Natural killer cell (primary cell): ENCODE measurements at regions not wholly inside any gene's neighbourhood (a gene's known extent, or its start where the extent isn't known, plus 50 kb on each side); places are given as distances from the start of the nearest gene placed in this dataset.

ENCODE experiments used
- ATAC-seq, 3 donors: fragments of 150-1000 bp in 2 of 3; fragments of 200-7000 bp in 1 of 3; cut with Tn5 transposase; 1 replicate in 1 of 3; 2 replicates in 2 of 3; pipeline ENCODE4 v1.10.0; 2021; ENCODE audit warnings: mild to moderate bottlenecking in 2 of 3, moderate library complexity in 2 of 3
- DNase-seq, 2 donors: peaks; one replicate each; pipeline versions ENCODE4 v3.0.0 to v3.0.0-alpha.2; 2013 to 2021; ENCODE audit warnings: mixed read lengths in 1 of 2
- H3K27ac ChIP-seq: one replicate; pipeline ENCODE4 v1.5.1; 2013; ENCODE audit warnings: mild to moderate bottlenecking, low read length
- H3K27me3 ChIP-seq: one replicate; pipeline ENCODE4 v1.6.1; 2013; ENCODE audit warnings: low read length; ENCODE audit not compliant: control insufficient read depth, insufficient read depth
- H3K36me3 ChIP-seq: one replicate; pipeline ENCODE4 v1.6.1; 2013; ENCODE audit warnings: low read length; ENCODE audit not compliant: control insufficient read depth, insufficient read depth
- H3K4me1 ChIP-seq: one replicate; pipeline ENCODE4 v1.6.1; 2013; ENCODE audit warnings: low read length; ENCODE audit not compliant: control insufficient read depth, insufficient read depth
- H3K4me3 ChIP-seq: one replicate; pipeline ENCODE4 v1.5.1; 2013; ENCODE audit warnings: low read length
- H3K9me3 ChIP-seq: one replicate; pipeline ENCODE4 v1.6.1; 2013; ENCODE audit warnings: low read length; ENCODE audit not compliant: control insufficient read depth, insufficient read depth
- H3K27ac Mint-ChIP-seq, 2 donors: one replicate each; pipeline ENCODE4 v1.8.0; 2022; ENCODE audit warnings: mild to moderate bottlenecking in 2 of 2, mixed read lengths in 2 of 2, moderate library complexity in 1 of 2
- H3K27me3 Mint-ChIP-seq, 2 donors: one replicate each; pipeline ENCODE4 v1.8.0; 2022; ENCODE audit warnings: low read depth in 2 of 2, mixed read lengths in 2 of 2
- H3K36me3 Mint-ChIP-seq: one replicate; pipeline ENCODE4 v1.8.0; 2022; ENCODE audit warnings: mixed read lengths
- H3K4me1 Mint-ChIP-seq, 2 donors: one replicate each; pipeline ENCODE4 v1.8.0; 2022; ENCODE audit warnings: mixed read lengths in 2 of 2
- H3K4me3 Mint-ChIP-seq: one replicate; pipeline ENCODE4 v1.8.0; 2022; ENCODE audit warnings: mild to moderate bottlenecking, moderate library complexity, mixed read lengths
- H3K9me3 Mint-ChIP-seq, 2 donors: one replicate each; pipeline ENCODE4 v1.8.0; 2022; ENCODE audit warnings: mixed read lengths in 2 of 2
- CTCF ChIP-seq: fragments of 200-600 bp; IDR thresholded peaks from one replicate; pipeline ENCODE4 v1.8.0; 2022; ENCODE audit warnings: antibody characterized with exemption
- WGBS: methylation state at CpG from one replicate; pipeline ENCODE4 v1.1.7; 2013; ENCODE audit warnings: missing lambda C conversion rate; ENCODE audit not compliant: insufficient coverage; 5-methylcytosine and 5-hydroxymethylcytosine counted together
- intact Hi-C: fragments of 100-400 bp; cut with micrococcal nuclease; formaldehyde crosslinking; loops from one replicate; pipeline ENCODE4 v1.14.2; 2022

- TF ChIP-seq CTCF: no peak
- Mint-ChIP-seq H3K4me3 (no peak overlapping the region), H3K27me3 (no peaks in the 10 kb centered on the region), H3K9me3 (peaks cover 15 to 18% of the 10 kb centered on the region in 2 donors), H3K4me1 (no peaks in the 10 kb centered on the region), H3K27ac (no peak overlapping the region), H3K36me3 (peaks cover 16% of the 10 kb centered on the region)
- Histone ChIP-seq H3K27ac (no peak overlapping the region), H3K4me1 (no peaks in the 10 kb centered on the region), H3K9me3 (peaks cover 3% of the 10 kb centered on the region), H3K36me3 (no peaks in the 10 kb centered on the region), H3K4me3 (no peak overlapping the region), H3K27me3 (no peaks in the 10 kb centered on the region)
- intact Hi-C loops: no loop called here
- no peak for ATAC-seq
- no peak for DNase-seq
- 60% methylated on average over 3 of the region's 4 CpGs for WGBS
These were observed 706.9 kb downstream of the METTL15 start for GRCh38 chr11:28815110-28815509.

- no peak overlapping the region for H3K27ac Mint-ChIP-seq
- intact Hi-C loops: no loop called here
- Histone ChIP-seq H3K27me3 (no peaks in the 10 kb centered on the region), H3K4me1 (no peaks in the 10 kb centered on the region), H3K36me3 (no peaks in the 10 kb centered on the region), H3K4me3 (no peak overlapping the region), H3K9me3 (no peaks in the 10 kb centered on the region), H3K27ac (no peak overlapping the region)
- no peak overlapping the region for H3K4me3 Mint-ChIP-seq
- H3K9me3 Mint-ChIP-seq: peaks cover 22 to 26% of the 10 kb centered on the region in 2 donors
- no peak for ATAC-seq
- no peak for DNase-seq
- peaks cover 14% of the 10 kb centered on the region for H3K36me3 Mint-ChIP-seq
- no peaks in the 10 kb centered on the region for H3K27me3 Mint-ChIP-seq
- no peak for TF ChIP-seq CTCF
- no peaks in the 10 kb centered on the region for H3K4me1 Mint-ChIP-seq
These were observed 700.6 kb downstream of the METTL15 start for GRCh38 chr11:28808771-28809170.

- Mint-ChIP-seq H3K4me3 (no peak overlapping the region), H3K27me3 (no peaks in the 10 kb centered on the region), H3K27ac (no peak overlapping the region), H3K36me3 (peaks cover 9% of the 10 kb centered on the region), H3K9me3 (peaks cover 14 to 33% of the 10 kb centered on the region in 2 donors), H3K4me1 (no peaks in the 10 kb centered on the region)
- WGBS: 78% methylated on average over 2 of the region's 2 CpGs
- Histone ChIP-seq H3K4me1 (no peaks in the 10 kb centered on the region), H3K36me3 (no peaks in the 10 kb centered on the region), H3K4me3 (no peak overlapping the region), H3K27ac (no peak overlapping the region), H3K9me3 (no peaks in the 10 kb centered on the region), H3K27me3 (no peaks in the 10 kb centered on the region)
- no peak for TF ChIP-seq CTCF
- ATAC-seq: no peak
- no peak for DNase-seq
- intact Hi-C loops: no loop called here
These were observed 691.1 kb downstream of the METTL15 start for GRCh38 chr11:28799316-28799715.

- no peaks in the 10 kb centered on the region for H3K27me3 ChIP-seq
- ATAC-seq (no peak), DNase-seq (no peak)
- H3K27ac ChIP-seq: no peak overlapping the region
- H3K27me3 Mint-ChIP-seq: no peaks in the 10 kb centered on the region
- TF ChIP-seq CTCF: no peak
- H3K36me3 ChIP-seq: no peaks in the 10 kb centered on the region
- peaks cover 16% of the 10 kb centered on the region for H3K36me3 Mint-ChIP-seq
- peaks cover 18 to 38% of the 10 kb centered on the region in 2 donors for H3K9me3 Mint-ChIP-seq
- H3K9me3 ChIP-seq: peaks cover 3% of the 10 kb centered on the region
- no peaks in the 10 kb centered on the region for H3K4me1 ChIP-seq
- H3K4me3 ChIP-seq: no peak overlapping the region
- no peaks in the 10 kb centered on the region for H3K4me1 Mint-ChIP-seq
- intact Hi-C loops: no loop called here
- WGBS: 84% methylated on average over 2 of the region's 2 CpGs
- H3K4me3 Mint-ChIP-seq: no peak overlapping the region
- H3K27ac Mint-ChIP-seq: no peak overlapping the region
These were observed 690.1 kb downstream of the METTL15 start for GRCh38 chr11:28798286-28798685.
